SK-N-SH treated with all-trans-retinoic acid at 6 μM for 48 hours (cell line): ENCODE measurements at regions not wholly inside any gene's neighbourhood (a gene's known extent, or its start where the extent isn't known, plus 50 kb on each side); places are given as distances from the start of the nearest gene placed in this dataset.

Experiments
- ESRRG ChIP-seq: fragments of 250-450 bp; sonication (Bioruptor Pico); IDR thresholded peaks from 2 replicates; pipeline ENCODE4 v1.6.1; 2021; ENCODE audit warnings: mild to moderate bottlenecking
- ZNF70 ChIP-seq: fragments of 450-650 bp; formaldehyde crosslinking; IDR thresholded peaks from 2 replicates; pipeline ENCODE4 v1.5.0; 2020; ENCODE audit warnings: mild to moderate bottlenecking, moderate library complexity

DNA sequence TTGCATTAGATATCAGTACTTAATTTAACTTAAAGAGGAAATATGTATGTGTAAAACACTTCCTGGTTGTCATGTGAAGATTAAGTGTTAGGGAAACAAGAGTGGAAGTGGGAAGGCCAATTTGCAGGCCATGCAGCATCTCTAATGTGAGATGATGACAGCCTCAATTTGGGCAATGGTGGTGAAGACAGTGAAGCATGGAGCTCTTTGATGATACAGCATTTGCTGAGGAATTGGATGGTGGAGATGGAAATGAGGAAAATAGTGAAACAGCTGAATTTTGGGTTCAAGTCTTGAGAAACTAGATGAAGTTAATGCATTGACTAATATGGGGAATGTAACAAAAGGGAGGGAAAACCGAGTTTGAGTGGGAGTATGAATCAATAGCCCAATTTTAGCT lies 231.7 kb upstream of the MIR17HG start:
- TF ChIP-seq ESRRG (CRISPR knock-in tag) (no peak), ZNF70 (CRISPR knock-in tag) (no peak)
